ENCODE measurements at regions not wholly inside any gene's neighbourhood (a gene's known extent, or its start where the extent isn't known, plus 50 kb on each side); places are given as distances from the start of the nearest gene placed in this dataset.

DNA sequence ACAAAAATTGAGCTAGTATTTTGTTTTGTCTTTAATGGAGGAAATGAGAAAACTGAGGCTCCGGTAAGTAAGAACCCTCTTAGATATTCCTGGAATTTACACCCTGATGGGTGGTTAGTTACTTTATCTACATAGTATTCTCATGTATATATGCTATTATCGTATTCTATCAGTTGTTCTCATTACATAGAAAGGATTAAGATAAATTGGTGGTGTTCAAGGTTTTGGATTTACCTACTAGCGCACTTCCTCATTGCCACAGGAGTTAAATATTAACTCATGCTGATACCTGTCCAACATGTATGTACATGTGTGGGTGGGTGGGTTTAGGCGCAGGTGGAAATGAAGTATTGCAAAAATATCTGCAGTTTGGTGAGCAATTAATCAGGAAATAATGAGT is 61.1 kb upstream of the IFNE start:
- no peak for TF ChIP-seq POU2F2 (IDR thresholded peaks at IDR 0.05; ENCODE audit: low read depth, low read length)
- no peak for TF ChIP-seq POLR2A (IDR thresholded peaks at IDR 0.05; ENCODE audit: low read depth, low read length)
- TF ChIP-seq POLR2AphosphoS5 (IDR thresholded peaks at IDR 0.05; ENCODE audit: low read depth, low read length), result no peak
- no peak for TF ChIP-seq TAF1 (IDR thresholded peaks at IDR 0.05; ENCODE audit: low read depth, low read length)
- TF ChIP-seq SPI1 (IDR thresholded peaks at IDR 0.05; ENCODE audit: low read depth, low read length), result no peak
- no peak for TF ChIP-seq PAX5 (IDR thresholded peaks at IDR 0.05; ENCODE audit: insufficient read depth, low read length, severe bottlenecking)

Measured in GM12891 (cell line).